HG03139 (cell line): ENCODE measurements at regions not wholly inside any gene's neighbourhood (a gene's known extent, or its start where the extent isn't known, plus 50 kb on each side); places are given as distances from the start of the nearest gene placed in this dataset.

Experiments
- ATAC-seq: cut with Tn5 transposase; IDR thresholded peaks from one replicate; pipeline ENCODE4 v1.9.1; 2021; ENCODE audit not compliant: unreplicated experiment

DNA sequence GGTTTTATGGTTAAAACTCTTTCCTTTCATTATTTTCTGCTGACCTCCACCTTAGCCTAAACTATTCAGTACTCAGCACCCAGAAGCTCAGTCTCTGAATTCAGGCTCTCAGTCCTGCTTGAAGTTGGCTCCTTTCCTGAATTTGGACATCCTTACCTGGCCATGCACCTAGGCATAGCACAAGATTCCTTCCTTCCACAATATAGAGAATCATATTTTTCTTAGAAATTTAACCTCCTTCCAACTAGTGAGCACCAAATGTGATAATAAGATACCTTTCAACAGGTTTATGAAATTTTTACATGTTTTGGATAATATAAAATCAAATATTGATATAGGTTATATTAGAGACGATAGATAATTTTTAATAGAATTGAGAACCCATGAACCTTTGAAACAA lies 905.6 kb upstream of the GHITM start:
- ATAC-seq: no peak

DNA sequence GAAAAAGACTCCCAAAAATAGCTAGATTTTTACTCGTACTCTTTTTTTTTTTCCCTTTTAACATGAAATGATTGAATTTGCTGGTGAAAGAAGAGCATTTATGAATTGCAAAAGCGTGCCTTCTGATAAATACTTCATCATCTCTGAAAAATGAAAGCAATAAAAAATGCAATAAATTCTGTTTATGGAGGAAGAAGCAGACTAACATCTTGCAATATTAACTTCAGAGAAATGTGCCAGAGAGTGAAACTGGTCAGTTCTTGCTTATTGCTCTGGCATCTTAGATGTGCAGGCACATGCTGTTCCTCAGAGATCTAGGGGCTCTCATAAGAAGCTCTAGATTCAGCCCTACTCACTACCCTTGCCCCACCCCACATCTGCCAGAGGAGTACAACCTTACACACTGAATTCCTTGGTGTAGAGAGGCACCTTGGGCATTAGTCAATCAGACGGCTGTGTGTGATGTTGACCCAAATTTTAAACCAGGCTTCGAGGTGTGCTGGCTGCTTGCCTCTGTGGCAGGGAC lies 891.1 kb upstream of the GHITM start:
- no peak for ATAC-seq

DNA sequence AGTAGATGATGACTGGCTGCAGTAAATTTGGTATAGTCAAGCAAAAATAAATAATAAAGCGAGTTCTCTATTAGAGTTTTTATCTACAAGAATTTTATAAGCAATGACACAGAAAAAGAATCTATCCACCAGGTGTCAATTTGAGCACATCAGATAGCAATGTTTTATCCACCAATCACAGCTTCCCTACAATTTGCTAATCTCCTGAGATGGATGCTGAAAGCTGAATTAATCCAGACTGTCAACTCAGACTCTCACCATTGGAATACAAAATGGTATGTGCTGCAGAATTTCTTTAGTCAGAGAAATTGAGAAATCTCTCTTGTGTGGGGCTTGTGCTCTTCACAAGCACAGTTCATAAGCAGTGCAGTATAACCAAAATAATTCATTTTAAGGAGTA lies 888.9 kb upstream of the GHITM start:
- no peak for ATAC-seq

DNA sequence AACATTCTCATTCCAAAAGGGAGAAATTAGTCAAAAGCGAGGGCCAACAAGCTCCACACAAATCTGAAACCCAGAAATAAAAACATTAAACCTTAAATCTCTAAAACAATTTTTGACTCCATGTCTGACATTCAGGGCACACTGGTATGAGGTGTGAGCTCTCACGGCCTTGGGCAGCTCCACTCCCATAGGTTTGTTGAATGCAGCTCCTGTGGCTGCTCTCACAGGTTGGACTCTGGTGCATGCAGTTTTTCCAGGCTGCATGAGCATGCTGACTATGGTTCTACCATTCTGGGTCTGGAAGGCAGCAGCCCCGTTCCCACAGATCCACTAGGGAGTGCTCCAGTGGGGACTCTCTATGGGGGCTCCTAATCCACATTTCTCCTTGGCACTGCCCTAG lies 887.1 kb upstream of the GHITM start:
- no peak for ATAC-seq

DNA sequence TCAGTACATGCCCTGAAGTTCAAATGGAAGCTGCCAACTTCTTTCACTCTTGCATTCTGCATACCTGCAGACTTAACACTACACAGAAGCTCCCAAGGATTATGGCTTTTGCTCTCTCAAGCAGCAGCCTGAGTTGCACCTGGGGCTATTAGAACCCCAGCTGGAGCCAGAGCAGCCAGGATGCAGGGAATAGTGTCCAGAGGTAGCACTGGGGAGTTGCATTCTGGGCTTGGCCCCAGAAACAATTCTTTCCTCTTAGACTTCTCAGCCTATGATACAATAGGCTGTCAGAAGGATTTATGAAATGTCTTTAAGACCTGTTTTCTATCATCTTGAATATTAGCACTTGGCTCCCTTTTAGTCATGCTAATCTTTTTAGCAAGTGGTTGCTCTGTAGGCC lies 886.7 kb upstream of the GHITM start:
- ATAC-seq: no peak

DNA sequence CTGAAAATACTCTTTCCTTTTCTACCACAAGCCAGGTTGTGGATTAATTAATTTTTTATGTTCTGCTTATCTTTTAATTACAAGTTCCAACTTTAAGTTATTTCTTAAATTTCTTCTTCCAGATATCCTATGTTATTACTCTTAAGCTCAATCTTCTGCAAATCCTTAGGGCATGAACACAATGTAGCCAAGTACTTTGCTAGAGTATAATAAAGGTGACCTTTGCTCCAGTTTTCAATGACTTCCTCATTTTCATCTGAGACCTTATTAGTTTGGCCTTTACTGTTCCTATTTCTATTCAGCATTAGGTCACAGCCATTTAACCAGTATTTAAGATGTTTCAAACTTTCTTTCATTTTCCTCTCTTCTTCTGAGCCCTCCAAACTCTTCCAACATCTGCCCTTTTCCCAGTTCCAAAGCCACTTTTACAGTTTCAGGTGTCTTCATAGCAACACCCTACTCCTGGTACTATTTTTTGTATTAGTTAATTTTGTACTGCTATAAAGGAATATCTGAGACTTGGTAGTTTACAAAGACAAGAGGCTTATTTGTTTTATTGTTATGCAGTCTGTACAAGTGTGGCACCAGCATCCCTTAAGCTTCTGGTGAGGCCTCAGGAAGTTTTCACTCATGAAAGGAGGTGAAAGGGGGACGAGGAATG lies 886.2 kb upstream of the GHITM start:
- no peak for ATAC-seq

DNA sequence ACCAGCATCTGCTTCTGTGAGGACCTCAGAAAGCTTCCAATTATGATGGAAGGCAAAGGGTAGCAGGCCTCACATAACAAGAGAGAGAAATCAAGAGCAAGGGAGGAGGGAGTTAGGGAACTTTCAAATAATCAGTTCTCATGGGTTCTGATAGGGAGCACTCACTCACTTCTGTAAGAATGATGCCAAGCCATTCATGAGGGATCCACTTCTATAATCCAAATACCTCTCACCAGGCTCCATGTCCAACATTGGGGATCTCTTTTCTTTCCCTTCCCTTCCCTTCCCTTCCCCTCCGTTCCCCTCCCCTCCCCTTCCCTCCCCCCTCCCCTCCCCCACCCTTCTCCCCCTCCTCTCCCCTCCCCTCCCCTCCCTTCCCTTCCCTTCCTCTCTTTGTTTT lies 884.6 kb upstream of the GHITM start:
- no peak for ATAC-seq

DNA sequence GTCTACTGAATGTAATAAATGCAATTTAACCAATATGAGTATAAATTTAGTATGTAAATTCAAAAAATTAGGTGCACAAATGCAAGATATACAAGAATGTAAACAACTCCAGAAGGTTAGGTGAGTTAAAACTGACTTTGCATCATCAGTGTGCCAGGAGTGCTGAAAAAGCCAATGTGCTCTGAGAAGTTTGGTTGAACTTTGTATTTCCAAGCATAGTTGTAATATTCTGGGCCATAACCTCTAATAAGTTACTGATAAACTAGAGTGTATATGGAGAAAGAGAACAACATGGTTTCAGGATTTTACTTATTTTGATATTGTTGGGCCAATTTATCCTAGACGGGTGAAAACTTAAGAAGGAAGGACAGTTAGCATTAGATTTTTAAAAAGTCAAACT lies 876.9 kb upstream of the GHITM start:
- no peak for ATAC-seq

DNA sequence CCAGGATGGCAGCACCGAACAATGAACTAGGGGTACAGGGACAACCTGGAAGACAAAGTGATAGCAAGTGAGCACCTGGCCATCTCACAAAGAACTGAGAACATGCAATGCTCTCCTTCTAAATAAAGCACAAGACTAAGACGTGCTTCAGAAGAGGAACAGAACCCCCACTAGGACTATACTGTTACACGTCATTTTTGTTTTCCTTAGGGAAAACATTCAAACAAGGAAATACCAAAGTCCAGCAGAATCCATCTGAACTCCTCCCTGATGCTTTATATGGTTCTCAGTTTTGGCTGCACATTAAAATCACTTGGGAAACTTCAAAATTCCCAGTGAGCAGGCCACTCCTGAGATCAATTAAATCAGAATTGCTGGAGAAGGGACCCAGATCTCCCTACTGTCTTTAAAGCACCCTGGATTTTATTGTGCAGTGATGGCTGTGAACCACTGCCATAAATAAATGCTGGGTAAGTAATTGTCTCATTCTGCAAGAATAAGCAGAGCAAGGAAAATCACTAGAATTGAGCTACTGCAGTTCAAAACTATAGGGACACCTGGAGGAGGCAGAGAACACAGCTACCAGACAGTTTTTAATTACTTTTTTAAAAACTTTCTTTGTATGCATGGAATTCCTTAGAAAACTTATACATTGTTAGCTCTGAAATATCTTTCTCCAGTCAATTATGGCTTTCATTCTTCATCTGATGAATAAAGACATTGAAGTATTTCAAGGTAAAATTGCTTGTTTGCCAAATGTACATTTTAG lies 866.5 kb upstream of the GHITM start:
- ATAC-seq: no peak

DNA sequence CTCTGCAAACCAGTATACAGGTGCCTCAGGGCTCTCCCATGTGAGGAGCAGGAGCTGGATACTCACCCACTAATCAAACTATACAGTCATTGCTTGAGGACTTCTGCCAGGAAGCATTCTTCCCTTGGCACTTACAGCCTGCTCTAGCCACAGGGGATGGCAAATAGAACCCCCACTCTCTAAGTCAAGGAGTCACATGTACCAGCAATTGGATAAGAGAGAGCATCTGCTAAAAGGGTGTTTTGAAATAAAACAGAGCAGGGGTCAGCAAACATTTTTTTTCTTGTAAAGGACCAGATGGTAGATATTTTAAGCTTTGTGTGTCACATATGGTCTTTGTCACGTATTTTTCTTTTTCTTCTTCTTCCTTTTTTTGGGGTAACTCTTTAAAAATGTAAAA lies 865.2 kb upstream of the GHITM start:
- ATAC-seq: no peak

DNA sequence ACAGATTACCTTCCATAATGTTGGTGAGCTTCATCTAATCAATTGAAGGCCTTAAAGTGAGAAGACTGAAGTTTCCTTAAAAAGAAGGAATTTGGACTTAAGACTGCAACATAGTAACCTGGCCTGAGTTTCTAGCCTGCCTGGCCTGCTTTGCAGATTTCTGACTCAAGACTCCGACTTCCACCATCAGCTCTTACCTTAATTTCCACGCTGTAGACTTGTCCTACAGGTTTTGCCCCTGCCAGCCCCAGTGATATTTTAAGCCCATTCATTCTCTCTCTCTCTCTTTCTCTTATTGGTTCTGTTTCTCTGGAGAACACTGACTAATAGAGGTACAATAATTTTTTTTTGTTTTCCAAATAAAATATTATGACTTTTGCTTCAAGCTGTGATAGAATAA lies 862.3 kb upstream of the GHITM start:
- no peak for ATAC-seq

DNA sequence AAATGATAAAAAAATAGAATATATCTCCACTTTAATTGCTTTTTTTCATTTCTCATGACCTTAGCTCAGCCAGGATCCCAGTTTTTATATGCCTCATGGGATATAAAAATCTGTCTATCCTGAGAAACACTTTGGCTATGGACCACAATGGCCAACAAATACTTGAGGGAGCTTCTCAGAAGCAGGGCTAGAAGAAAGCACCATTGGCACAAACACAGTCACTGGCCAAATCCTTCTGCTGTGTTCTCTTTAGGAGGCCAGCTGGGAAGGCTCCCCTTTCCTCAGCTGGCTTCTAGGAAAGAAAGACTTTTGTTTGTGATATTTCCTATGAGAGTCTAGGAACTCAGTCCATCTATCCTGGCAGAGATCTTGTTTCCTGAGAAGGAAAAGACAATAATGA lies 856.2 kb upstream of the GHITM start:
- no peak for ATAC-seq

DNA sequence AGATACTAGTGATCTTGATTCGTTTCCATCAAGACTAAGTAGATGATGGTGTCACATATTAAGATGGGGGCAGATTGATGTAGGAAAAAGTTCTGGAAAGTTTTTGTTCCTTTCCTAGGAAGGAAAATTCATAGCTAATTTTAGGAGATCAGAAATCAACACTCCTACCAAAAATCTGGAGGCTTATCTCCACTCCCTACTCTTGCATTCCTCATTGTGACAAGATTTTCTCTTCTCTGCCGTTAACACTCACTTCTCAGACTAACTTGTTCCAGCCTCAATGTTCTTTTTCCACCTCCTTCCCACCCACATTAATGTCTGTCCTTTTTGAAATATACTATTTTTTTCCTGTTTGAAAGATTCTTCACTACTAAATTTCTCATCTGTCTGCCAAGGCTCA lies 851.9 kb upstream of the GHITM start:
- no peak for ATAC-seq

DNA sequence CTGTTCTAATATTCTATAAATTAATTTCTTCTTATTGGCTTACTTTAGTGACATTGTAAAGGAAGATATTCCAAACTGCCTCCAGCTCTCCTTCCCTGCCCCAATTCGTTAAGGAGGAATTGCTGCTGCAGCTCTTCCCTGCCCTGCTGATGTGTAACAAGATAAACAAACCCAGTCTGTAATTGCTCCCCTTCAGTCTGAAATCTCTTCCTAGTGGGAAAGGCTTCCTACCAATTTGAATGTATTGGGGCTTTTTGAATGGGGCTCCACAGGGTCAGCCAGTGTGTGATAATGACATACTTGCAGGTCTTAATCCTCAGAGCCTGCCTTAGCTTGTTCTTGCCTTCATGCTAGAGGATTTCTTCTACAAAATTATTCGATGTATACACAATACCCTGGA lies 849.9 kb upstream of the GHITM start:
- no peak for ATAC-seq

DNA sequence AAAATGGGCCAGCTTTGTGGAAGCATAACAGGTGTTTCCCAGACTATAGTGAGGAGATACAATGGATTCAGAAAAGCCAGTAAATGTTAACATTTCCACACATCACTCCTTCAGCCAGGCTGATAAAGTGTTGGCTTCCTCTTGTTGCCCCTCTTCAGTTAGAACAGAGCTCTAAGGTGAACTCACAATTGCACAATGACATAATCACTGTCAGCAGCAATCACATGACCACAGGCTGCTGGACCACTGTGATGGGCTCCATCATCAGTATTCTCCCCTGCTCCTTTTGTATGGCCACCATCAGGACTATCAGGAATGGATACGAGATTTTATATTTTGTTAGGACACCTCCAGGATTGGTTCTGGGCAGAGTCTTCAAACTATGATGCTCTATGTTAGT lies 849.4 kb upstream of the GHITM start:
- ATAC-seq: no peak

DNA sequence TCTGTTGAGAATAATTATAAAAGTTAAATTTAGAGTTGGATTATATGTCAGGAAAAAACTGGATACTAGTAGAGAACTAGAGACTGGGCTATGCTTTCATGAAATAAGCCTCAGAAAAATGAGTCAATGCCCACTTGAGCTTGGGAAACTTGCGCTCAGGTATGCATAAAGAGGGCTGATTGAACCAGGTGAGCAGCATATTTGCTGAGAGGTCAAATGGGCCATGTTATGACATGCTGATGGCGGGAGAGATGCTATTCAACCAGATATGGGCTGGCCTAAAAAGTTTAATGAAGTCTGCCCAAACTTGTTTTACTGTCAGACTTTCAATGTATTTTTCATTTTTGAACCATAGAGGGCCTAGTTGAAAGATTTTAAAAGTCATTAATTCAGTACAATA lies 837.6 kb upstream of the GHITM start:
- ATAC-seq: no peak

DNA sequence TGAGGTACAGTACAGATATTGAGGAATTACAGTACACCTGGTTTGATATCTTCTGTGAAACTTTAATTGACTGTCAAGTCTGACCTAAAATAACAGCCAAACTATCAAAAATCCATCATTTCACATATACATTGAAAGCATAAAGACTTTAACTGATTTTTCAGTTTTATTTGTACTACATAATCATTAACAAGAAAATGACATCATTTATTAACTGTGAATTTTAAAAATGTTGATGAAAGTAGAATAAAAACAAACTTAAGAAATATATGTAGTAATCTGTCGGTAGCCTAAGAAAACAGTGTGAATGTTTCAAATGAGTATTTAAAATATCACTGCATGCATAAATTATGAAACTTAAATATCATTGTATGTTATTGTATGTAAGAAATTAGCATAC lies 836.7 kb upstream of the GHITM start:
- no peak for ATAC-seq

DNA sequence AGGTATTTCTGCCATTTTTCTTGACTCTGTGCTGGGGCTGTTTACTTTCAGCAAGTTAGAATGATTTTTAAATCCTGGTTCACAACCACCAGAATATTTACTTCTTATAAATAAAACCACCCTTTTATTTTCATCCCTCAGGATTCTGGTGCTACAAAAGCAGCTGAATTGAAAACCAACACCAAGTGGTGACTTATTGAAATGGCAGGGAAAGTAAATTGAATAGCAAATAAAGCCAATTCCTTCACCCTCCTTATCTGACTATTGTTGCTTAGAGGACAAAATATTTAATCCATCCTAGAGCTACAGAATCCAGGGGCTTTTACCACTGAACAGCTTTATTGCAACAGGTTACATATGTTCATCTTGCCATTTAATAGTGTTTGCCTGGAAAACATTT lies 828.6 kb upstream of the GHITM start:
- no peak for ATAC-seq

DNA sequence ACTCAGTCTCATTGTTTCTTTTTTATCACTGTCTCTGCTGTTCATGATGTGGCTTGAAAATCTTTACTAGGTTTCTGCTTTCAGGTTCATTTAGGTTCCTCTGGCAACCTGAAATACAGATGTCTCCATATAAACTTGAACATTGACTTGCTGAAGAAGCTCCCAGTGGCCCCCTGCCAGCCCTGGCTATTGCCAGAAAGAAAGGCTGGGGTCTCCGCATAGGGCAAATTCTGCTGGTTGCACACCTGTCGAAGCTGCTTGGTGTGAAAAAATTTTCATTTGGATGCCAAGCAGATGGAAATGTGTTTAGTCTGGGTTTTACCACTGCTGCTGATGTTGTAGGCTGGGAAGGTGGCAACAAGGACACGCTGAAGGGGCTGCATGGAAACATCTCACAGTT lies 826.7 kb upstream of the GHITM start:
- ATAC-seq: no peak

DNA sequence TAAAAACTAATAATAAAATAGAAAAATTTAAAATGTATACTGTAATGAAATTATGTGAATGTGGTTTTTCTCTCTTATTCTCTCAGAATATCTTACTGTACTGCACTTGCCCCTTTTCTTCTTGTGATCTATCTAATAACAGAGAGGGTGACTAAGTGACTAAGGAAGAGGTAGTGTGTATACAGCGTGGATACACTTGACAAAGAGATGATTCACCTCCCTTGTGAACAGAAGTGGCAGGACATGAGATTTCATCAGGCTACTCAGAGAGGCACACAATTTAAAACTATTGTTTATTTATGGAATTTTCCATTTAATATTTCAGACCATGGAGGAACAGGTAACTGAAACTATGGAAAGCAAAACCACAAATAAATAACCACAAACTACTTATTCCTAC lies 806.6 kb upstream of the GHITM start:
- no peak for ATAC-seq

DNA sequence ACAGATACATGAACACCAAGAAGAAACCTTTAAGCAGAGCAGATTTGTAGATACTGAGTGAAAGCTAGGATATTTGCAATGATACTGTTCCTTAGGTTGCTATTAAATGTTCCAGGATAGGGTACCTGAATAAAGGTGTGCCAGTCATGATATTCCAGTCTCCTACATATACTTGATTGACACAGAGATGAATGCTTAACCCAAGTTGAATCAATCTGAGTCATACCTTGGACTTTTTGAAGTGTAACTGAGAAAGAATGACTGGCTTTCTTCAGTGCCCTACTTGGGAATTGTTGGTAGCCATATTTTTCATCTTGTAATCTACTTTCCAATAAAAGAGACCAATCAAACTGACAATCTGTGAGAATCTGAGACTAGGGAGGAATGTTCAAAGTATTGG lies 805.7 kb upstream of the GHITM start:
- no peak for ATAC-seq

DNA sequence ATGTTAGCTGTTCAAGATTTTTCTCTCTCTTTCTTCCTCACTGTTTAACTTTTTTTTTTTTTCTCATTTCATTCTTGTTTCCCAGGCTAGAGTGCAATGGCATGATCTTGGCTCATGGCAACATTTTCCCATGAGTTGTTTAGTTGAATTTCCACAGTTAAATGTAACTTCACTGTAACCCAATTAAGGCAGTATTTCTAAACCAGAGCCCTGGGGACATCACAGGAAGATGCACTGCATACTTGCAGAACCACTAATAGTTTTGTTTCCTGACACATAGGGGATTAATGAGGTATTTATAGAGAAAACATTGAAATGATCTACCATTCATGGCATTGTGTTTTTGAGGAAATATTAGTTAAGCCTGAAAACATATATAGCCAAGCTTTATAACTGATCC lies 795.6 kb upstream of the GHITM start:
- ATAC-seq: no peak
